Keratinocyte (primary cell): ENCODE measurements at regions not wholly inside any gene's neighbourhood (a gene's known extent, or its start where the extent isn't known, plus 50 kb on each side); places are given as distances from the start of the nearest gene placed in this dataset.

ENCODE experiments used
- DNase-seq: peaks from one replicate; pipeline ENCODE4 v3.0.0-alpha.2; 2011; ENCODE audit warnings: low read depth, missing footprints, low spot score
- FAIRE-seq: peaks from 2 replicates; lab custom pipeline; 2011; peaks lifted over from hg19 to GRCh38; lab: Jason Lieb, UNC
- H2AFZ ChIP-seq: 2 replicates; pipeline ENCODE4 v1.6.0; 2012; ENCODE audit warnings: low read length, control low read depth, inconsistent platforms; ENCODE audit not compliant: control insufficient read depth
- H3K27ac ChIP-seq: 2 replicates; pipeline ENCODE4 v1.5.1; 2011; ENCODE audit warnings: low read length; ENCODE audit not compliant: control insufficient read depth, insufficient read depth
- H3K27me3 ChIP-seq: 3 replicates; pipeline ENCODE4 v1.6.0; 2011; ENCODE audit warnings: low read length; ENCODE audit not compliant: control insufficient read depth, insufficient read depth; ENCODE audit errors: extremely low read depth
- H3K36me3 ChIP-seq, 2 experiments: 2 replicates in 1 of 2; 3 replicates in 1 of 2; pipeline ENCODE4 v1.5.1; 2011; ENCODE audit warnings: low read length in 2 of 2, mild to moderate bottlenecking in 1 of 2; ENCODE audit not compliant: control insufficient read depth in 2 of 2, insufficient read depth in 2 of 2; ENCODE audit errors: extremely low read depth in 1 of 2
- H3K4me1 ChIP-seq: 3 replicates; pipeline ENCODE4 v1.5.1; 2011; ENCODE audit warnings: low read length; ENCODE audit not compliant: control insufficient read depth, insufficient read depth; ENCODE audit errors: extremely low read depth
- H3K4me2 ChIP-seq: 3 replicates; pipeline ENCODE4 v1.6.0; 2011; ENCODE audit warnings: low read depth, low read length; ENCODE audit not compliant: control insufficient read depth, insufficient read depth; ENCODE audit errors: extremely low read depth
- H3K4me3 ChIP-seq, 3 experiments: fragments of 200-600 bp in 1 of 3; sonication (generic) in 1 of 3; 2 replicates in 2 of 3; 3 replicates in 1 of 3; pipeline ENCODE4 v1.5.1; 2011 to 2016; ENCODE audit warnings: low read length in 3 of 3, mild to moderate bottlenecking in 3 of 3, control low read depth in 2 of 3, inconsistent platforms in 1 of 3, low read depth in 1 of 3, mixed read lengths in 1 of 3, mixed run types in 1 of 3, moderate library complexity in 1 of 3; ENCODE audit not compliant: control insufficient read depth in 2 of 3, insufficient read depth in 2 of 3; ENCODE audit errors: extremely low read depth in 1 of 3
- H3K79me2 ChIP-seq: 2 replicates; pipeline ENCODE4 v1.6.0; 2012; ENCODE audit warnings: low read length; ENCODE audit not compliant: control insufficient read depth, insufficient read depth
- H3K9ac ChIP-seq: 3 replicates; pipeline ENCODE4 v1.6.0; 2011; ENCODE audit warnings: low read length; ENCODE audit not compliant: control insufficient read depth, insufficient read depth; ENCODE audit errors: extremely low read depth
- H3K9me1 ChIP-seq: 3 replicates; pipeline ENCODE4 v1.6.0; 2011; ENCODE audit warnings: low read length; ENCODE audit not compliant: control insufficient read depth, insufficient read depth; ENCODE audit errors: extremely low read depth
- H3K9me3 ChIP-seq: 2 replicates; pipeline ENCODE4 v1.5.1; 2012; ENCODE audit warnings: low read depth, low read length; ENCODE audit not compliant: control insufficient read depth
- H4K20me1 ChIP-seq: 3 replicates; pipeline ENCODE4 v1.6.0; 2011; ENCODE audit warnings: low read length; ENCODE audit not compliant: control insufficient read depth, insufficient read depth; ENCODE audit errors: extremely low read depth
- CTCF ChIP-seq, 3 experiments: IDR thresholded peaks in 1 of 3; conservative IDR thresholded peaks in 1 of 3; optimal IDR thresholded peaks in 1 of 3; 2 replicates in 2 of 3; 3 replicates in 1 of 3; pipeline versions ENCODE3 to v1.5.1; 2011; ENCODE audit warnings: low read length in 3 of 3, mild to moderate bottlenecking in 3 of 3, moderate library complexity in 2 of 3, control low read depth in 1 of 3, inconsistent platforms in 1 of 3; ENCODE audit not compliant: insufficient read depth in 2 of 3; ENCODE audit errors: extremely low read depth in 1 of 3
- EZH2 ChIP-seq: IDR thresholded peaks from one replicate; pipeline ENCODE4 v1.6.1; 2012; ENCODE audit warnings: inconsistent platforms, mild to moderate bottlenecking, low read length, moderate library complexity
- dilution Hi-C: fragments of 300-500 bp; cut with MboI; formaldehyde crosslinking; loops from one replicate; pipeline ENCODE4 v1.7.0; 2020; ENCODE audit warnings: low sequenced_read_pairs; ENCODE audit not compliant: extremely low pct_ligation_motif_present

GRCh38 chr1:239184561-239185244, 201.7 kb upstream of the CHRM3 start:
- no peak for TF ChIP-seq CTCF (optimal IDR thresholded peaks at IDR 0.05 in 1 of 3, IDR thresholded peaks at IDR 0.05 in 1 of 3, conservative IDR thresholded peaks at IDR 0.05 in 1 of 3; ENCODE audit: extremely low read depth in 1 of 3, insufficient read depth in 2 of 3, low read length in 3 of 3)
- no peak for TF ChIP-seq EZH2
- Histone ChIP-seq H3K4me2 (no peak overlapping the region), H3K27me3 (no peaks in the 10 kb centered on the region), H2AFZ (no peak overlapping the region), H3K4me1 (no peaks in the 10 kb centered on the region), H4K20me1 (no peaks in the 10 kb centered on the region), H3K9me1 (no peaks in the 10 kb centered on the region), H3K9me3 (no peaks in the 10 kb centered on the region), H3K79me2 (no peaks in the 10 kb centered on the region), H3K36me3 (no peaks in the 10 kb centered on the region), H3K9ac (no peak overlapping the region), H3K4me3 (no peak overlapping the region), H3K27ac (no peak overlapping the region)
- FAIRE-seq (no peak), DNase-seq (no peak)
- dilution Hi-C loops = no loop called here

- no peak for DNase-seq
These were observed 207.4 kb upstream of the CHRM3 start for GRCh38 chr1:239178961-239179360.

More at GRCh38 chr1:239178961-239179360, 207.4 kb upstream of the CHRM3 start:
- H3K4me3 ChIP-seq = no peak overlapping the region
- H3K9ac ChIP-seq = no peak overlapping the region
- dilution Hi-C loops = no loop called here
- no peaks in the 10 kb centered on the region for H3K4me1 ChIP-seq
- no peaks in the 10 kb centered on the region for H3K27me3 ChIP-seq
- no peaks in the 10 kb centered on the region for H3K36me3 ChIP-seq
- no peaks in the 10 kb centered on the region for H3K9me1 ChIP-seq
- no peak for TF ChIP-seq CTCF (optimal IDR thresholded peaks at IDR 0.05 in 1 of 3, IDR thresholded peaks at IDR 0.05 in 1 of 3, conservative IDR thresholded peaks at IDR 0.05 in 1 of 3; ENCODE audit: extremely low read depth in 1 of 3, insufficient read depth in 2 of 3, low read length in 3 of 3)
- no peak for FAIRE-seq
- H2AFZ ChIP-seq = no peak overlapping the region
- no peak overlapping the region for H3K27ac ChIP-seq
- no peak overlapping the region for H3K4me2 ChIP-seq
- no peaks in the 10 kb centered on the region for H4K20me1 ChIP-seq
- H3K79me2 ChIP-seq = no peaks in the 10 kb centered on the region
- H3K9me3 ChIP-seq = no peaks in the 10 kb centered on the region
